H1 (cell line): ENCODE measurements at regions not wholly inside any gene's neighbourhood (a gene's known extent, or its start where the extent isn't known, plus 50 kb on each side); places are given as distances from the start of the nearest gene placed in this dataset.

Experiments
- CTCF ChIA-PET: fragments of 300-600 bp; sonication (Branson Sonifier 250); formaldehyde crosslinking; loops from one replicate; lab custom pipeline; 2021; ENCODE audit not compliant: partially characterized antibody; lab: Charles Lee
- POLR2A ChIA-PET: fragments of 300-600 bp; sonication (Branson Sonifier 250); formaldehyde crosslinking; loops from one replicate; lab custom pipeline; 2021; ENCODE audit warnings: inconsistent platforms; ENCODE audit not compliant: partially characterized antibody; lab: Charles Lee
- DNase-seq, 2 experiments: peaks; one replicate each; pipeline versions ENCODE4 v3.0.0 to v3.0.0-alpha.2; 2010 to 2022; ENCODE audit warnings: low spot score in 2 of 2, low read depth in 1 of 2, mixed read lengths in 1 of 2
- FAIRE-seq: peaks from 2 replicates; lab custom pipeline; 2011; peaks lifted over from hg19 to GRCh38; lab: Jason Lieb, UNC
- H2AFZ ChIP-seq: 2 replicates; pipeline ENCODE4 v1.8.1; 2012; ENCODE audit warnings: low read length, inconsistent platforms
- H2AK5ac ChIP-seq: 2 replicates; pipeline ENCODE4 v1.6.1; 2013; ENCODE audit warnings: low read depth, low read length
- H2BK120ac ChIP-seq: replicated peaks from 2 replicates; pipeline ENCODE3; 2013; ENCODE audit warnings: low read depth, low read length, inconsistent platforms
- H2BK12ac ChIP-seq: 2 replicates; pipeline ENCODE4 v1.6.1; 2013; ENCODE audit warnings: low read depth, low read length
- H2BK15ac ChIP-seq: 2 replicates; pipeline ENCODE4 v1.6.1; 2013; ENCODE audit warnings: low read length
- H2BK20ac ChIP-seq: 2 replicates; pipeline ENCODE4 v1.6.1; 2013; ENCODE audit warnings: low read length
- H2BK5ac ChIP-seq: 2 replicates; pipeline ENCODE4 v1.6.1; 2013; ENCODE audit warnings: low read depth, low read length
- H3K14ac ChIP-seq: 2 replicates; pipeline ENCODE4 v1.6.1; 2013; ENCODE audit warnings: inconsistent platforms; ENCODE audit not compliant: insufficient read length
- H3K18ac ChIP-seq: 2 replicates; pipeline ENCODE4 v1.6.1; 2013; ENCODE audit warnings: low read length; ENCODE audit errors: extremely low read depth
- H3K23ac ChIP-seq: 2 replicates; pipeline ENCODE4 v1.6.1; 2013; ENCODE audit warnings: inconsistent platforms; ENCODE audit not compliant: insufficient read length
- H3K23me2 ChIP-seq: 2 replicates; pipeline ENCODE4 v1.6.1; 2013; ENCODE audit warnings: low read depth, low read length
- H3K27ac ChIP-seq: 2 replicates; pipeline ENCODE4 v1.6.1; 2011; ENCODE audit warnings: low read depth, low read length, inconsistent platforms
- H3K27me3 ChIP-seq, 4 experiments: replicated peaks in 1 of 4; 1 replicate in 1 of 4; 2 replicates in 3 of 4; pipeline versions ENCODE4 v1.6.1 to v1.8.1; 2011 to 2013; ENCODE audit warnings: low read length in 3 of 4, mild to moderate bottlenecking in 3 of 4, inconsistent platforms in 2 of 4, mixed read lengths in 2 of 4, moderate library complexity in 1 of 4; ENCODE audit not compliant: control insufficient read depth in 3 of 4, insufficient read depth in 3 of 4; ENCODE audit errors: extremely low read depth in 1 of 4
- H3K36me3 ChIP-seq, 4 experiments: 2 replicates each; pipeline versions ENCODE4 v1.6.1 to v1.8.1; 2011 to 2013; ENCODE audit warnings: mild to moderate bottlenecking in 4 of 4, low read length in 3 of 4, moderate library complexity in 2 of 4, control low read depth in 1 of 4, inconsistent platforms in 1 of 4; ENCODE audit not compliant: insufficient read depth in 4 of 4, control insufficient read depth in 2 of 4
- H3K4ac ChIP-seq: replicated peaks from 2 replicates; pipeline ENCODE3; 2013; ENCODE audit warnings: low read length, low read depth, mixed read lengths, inconsistent platforms; ENCODE audit not compliant: insufficient read length
- H3K4me1 ChIP-seq, 4 experiments: replicated peaks in 1 of 4; 1 replicate in 1 of 4; 2 replicates in 3 of 4; pipeline versions ENCODE4 v1.6.1 to v1.8.1; 2011 to 2013; ENCODE audit warnings: low read length in 3 of 4, inconsistent platforms in 2 of 4, mixed read lengths in 1 of 4; ENCODE audit not compliant: insufficient read depth in 4 of 4, control insufficient read depth in 3 of 4
- H3K4me2 ChIP-seq, 2 experiments: 2 replicates each; pipeline versions ENCODE4 v1.6.1 to v1.8.1; 2011 to 2013; ENCODE audit warnings: low read depth in 2 of 2, low read length in 2 of 2, control low read depth in 1 of 2, inconsistent platforms in 1 of 2, mild to moderate bottlenecking in 1 of 2; ENCODE audit not compliant: insufficient read depth in 1 of 2
- H3K4me3 ChIP-seq, 4 experiments: fragments of 200-600, 300-600 bp in 1 of 4; sonication (generic), shearing (Covaris generic), sonication (Bioruptor Twin) in 1 of 4; 2 replicates each; pipeline versions ENCODE4 v1.5.1 to v1.8.1; 2011 to 2016; ENCODE audit warnings: low read length in 4 of 4, low read depth in 3 of 4, control low read depth in 2 of 4, inconsistent platforms in 2 of 4, mild to moderate bottlenecking in 2 of 4, mixed read lengths in 1 of 4, moderate library complexity in 1 of 4; ENCODE audit not compliant: insufficient read depth in 2 of 4; ENCODE audit errors: extremely low read depth in 1 of 4
- H3K56ac ChIP-seq: replicated peaks from 2 replicates; pipeline ENCODE3; 2013; ENCODE audit warnings: low read depth, mild to moderate bottlenecking, mixed read lengths, low read length, inconsistent platforms; ENCODE audit not compliant: insufficient read length
- H3K79me1 ChIP-seq: 2 replicates; pipeline ENCODE4 v1.6.1; 2013; ENCODE audit warnings: low read depth, low read length, control low read depth
- H3K79me2 ChIP-seq, 2 experiments: 2 replicates each; pipeline versions ENCODE4 v1.6.1 to v1.8.1; 2012 to 2013; ENCODE audit warnings: low read length in 2 of 2, mild to moderate bottlenecking in 2 of 2, inconsistent platforms in 1 of 2; ENCODE audit not compliant: insufficient read depth in 2 of 2, control insufficient read depth in 1 of 2
- H3K9ac ChIP-seq, 4 experiments: replicated peaks in 1 of 4; 1 replicate in 1 of 4; 2 replicates in 3 of 4; pipeline versions ENCODE4 v1.6.1 to v1.8.1; 2011 to 2013; ENCODE audit warnings: low read depth in 3 of 4, low read length in 3 of 4, control low read depth in 2 of 4, mild to moderate bottlenecking in 2 of 4, moderate library complexity in 2 of 4, inconsistent platforms in 1 of 4; ENCODE audit errors: extremely low read depth in 1 of 4
- H3K9me3 ChIP-seq, 2 experiments: 2 replicates each; pipeline versions ENCODE4 v1.6.1 to v1.8.1; 2012 to 2013; ENCODE audit warnings: mild to moderate bottlenecking in 2 of 2, moderate library complexity in 2 of 2, control low read depth in 1 of 2, inconsistent platforms in 1 of 2, low read depth in 1 of 2, low read length in 1 of 2, mixed read lengths in 1 of 2; ENCODE audit not compliant: insufficient read depth in 2 of 2
- H4K20me1 ChIP-seq, 2 experiments: replicated peaks in 1 of 2; 2 replicates each; pipeline versions ENCODE3 to v1.8.1; 2011 to 2013; ENCODE audit warnings: inconsistent platforms in 2 of 2, low read length in 2 of 2, mild to moderate bottlenecking in 1 of 2; ENCODE audit not compliant: insufficient read depth in 2 of 2, control insufficient read depth in 1 of 2
- H4K5ac ChIP-seq: 2 replicates; pipeline ENCODE4 v1.6.1; 2013; ENCODE audit warnings: low read length, low read depth, mixed read lengths, inconsistent platforms; ENCODE audit not compliant: insufficient read length
- H4K8ac ChIP-seq: 2 replicates; pipeline ENCODE4 v1.8.0; 2013; ENCODE audit warnings: mild to moderate bottlenecking, moderate library complexity, low read length, inconsistent platforms; ENCODE audit not compliant: insufficient read depth; ENCODE audit errors: extremely low read depth
- H4K91ac ChIP-seq: replicated peaks from 2 replicates; pipeline ENCODE3; 2013; ENCODE audit warnings: low read length, mixed read lengths, inconsistent platforms; ENCODE audit not compliant: insufficient read length
- FOSL1 ChIP-seq: IDR thresholded peaks from 2 replicates; pipeline ENCODE4 v1.6.1; 2011; ENCODE audit warnings: mild to moderate bottlenecking, low read depth, low read length, moderate library complexity; ENCODE audit not compliant: insufficient read depth
- NANOG ChIP-seq: IDR thresholded peaks from 2 replicates; pipeline ENCODE4 v1.6.1; 2011; ENCODE audit warnings: low read length, low read depth, mild to moderate bottlenecking, inconsistent platforms; ENCODE audit not compliant: insufficient read depth, poor library complexity, severe bottlenecking
- POU5F1 ChIP-seq: IDR thresholded peaks from 2 replicates; pipeline ENCODE4 v1.6.1; 2011; ENCODE audit warnings: low read depth, mild to moderate bottlenecking, low read length, moderate library complexity
- WGBS, 2 experiments: shearing (Covaris generic) in 1 of 2; methylation state at CpG; one replicate each; pipeline versions ENCODE4 v1.1.6 to v1.1.7; 2013 to 2015; ENCODE audit warnings: low lambda C conversion rate in 2 of 2, mixed read lengths in 2 of 2, inconsistent platforms in 1 of 2, low coverage in 1 of 2, missing lambda C conversion rate in 1 of 2; ENCODE audit not compliant: insufficient replicate concordance in 2 of 2, insufficient coverage in 1 of 2, insufficient read length in 1 of 2; ENCODE audit errors: extremely low coverage in 1 of 2, missing lambda C conversion rate in 1 of 2; 5-methylcytosine and 5-hydroxymethylcytosine counted together

GRCh38 chr9:82580921-82581320 is 482.0 kb downstream of the RASEF start:
- DNase-seq (no peak), FAIRE-seq (no peak)
- Histone ChIP-seq H2BK15ac (no peak overlapping the region), H3K4me1 (no peaks in the 10 kb centered on the region), H3K4me3 (no peak overlapping the region), H4K20me1 (no peaks in the 10 kb centered on the region), H3K4me2 (no peak overlapping the region), H3K14ac (no peak overlapping the region), H3K4ac (no peak overlapping the region), H2AK5ac (no peak overlapping the region), H3K27me3 (no peaks in the 10 kb centered on the region), H2BK5ac (no peak overlapping the region), H3K36me3 (no peaks in the 10 kb centered on the region; a peak in 1 of 8 replicates), H3K23ac (no peak overlapping the region), H3K23me2 (no peaks in the 10 kb centered on the region), H3K9ac (no peak overlapping the region), H3K9me3 (no peaks in the 10 kb centered on the region), H4K91ac (no peak overlapping the region), H4K8ac (no peak overlapping the region), H2BK12ac (no peak overlapping the region), H2AFZ (no peak overlapping the region), H3K79me2 (no peaks in the 10 kb centered on the region), H2BK120ac (no peak overlapping the region), H2BK20ac (no peak overlapping the region), H4K5ac (no peak overlapping the region), H3K79me1 (no peaks in the 10 kb centered on the region), H3K18ac (no peak overlapping the region), H3K56ac (no peak overlapping the region), H3K27ac (no peak overlapping the region)
- ChIA-PET CTCF (interaction anchor here (1.1 kb wide), 1 partner anchor 31 kb away, joined by 5 read pairs; no protein-coding TSS in a partner anchor), POLR2A (no interaction called here)
- 86% methylated on average over 2 of the region's 2 CpGs; no CpG with 5 or more reads in 1 of the 2 experiments for WGBS, 2 experiments
- TF ChIP-seq FOSL1 (no peak), NANOG (no peak), POU5F1 (no peak)
